Testis (tissue), 2 donors: ENCODE measurements at regions not wholly inside any gene's neighbourhood (a gene's known extent, or its start where the extent isn't known, plus 50 kb on each side); places are given as distances from the start of the nearest gene placed in this dataset.
"Not testable (repeated sequence)": the region's sequence is repeated elsewhere in the genome, so short reads cannot be mapped to it uniquely, and the experiment has no call there.

Source experiments
- DNase-seq: peaks from one replicate; pipeline ENCODE4 v3.0.0-alpha.2; 2019
- H3K27ac ChIP-seq, 2 donors: fragments of 200-600 bp; sonication (generic); one replicate each; pipeline ENCODE4 v1.5.1; 2019
- H3K27me3 ChIP-seq: fragments of 200-600 bp; sonication (generic); one replicate; pipeline ENCODE4 v1.5.1; 2019
- H3K36me3 ChIP-seq: fragments of 200-600 bp; sonication (generic); one replicate; pipeline ENCODE4 v1.5.1; 2017; ENCODE audit warnings: low read depth; ENCODE audit errors: missing control alignments
- H3K4me1 ChIP-seq: fragments of 200-600 bp; sonication (generic); one replicate; pipeline ENCODE4 v1.5.1; 2019
- H3K4me3 ChIP-seq, 2 donors: fragments of 200-600 bp; sonication (generic); one replicate each; pipeline ENCODE4 v1.5.1; 2017 to 2019
- H3K9me3 ChIP-seq: fragments of 200-600 bp; sonication (generic); one replicate; pipeline ENCODE4 v1.5.1; 2017
- CTCF ChIP-seq, 3 experiments: fragments of 450-650 bp in 2 of 3; fragments of 200-600 bp in 1 of 3; sonication (generic) in 1 of 3; IDR thresholded peaks; one replicate each; pipeline ENCODE4 v1.5.1; 2016 to 2019; ENCODE audit warnings: antibody characterized with exemption in 3 of 3, mild to moderate bottlenecking in 2 of 3, moderate library complexity in 1 of 3
- POLR2A ChIP-seq: fragments of 450-650 bp; IDR thresholded peaks from one replicate; pipeline ENCODE4 v1.6.1; 2017; ENCODE audit warnings: antibody characterized with exemption, mild to moderate bottlenecking, moderate library complexity
- WGBS, 2 donors: methylation state at CpG; one replicate each; pipeline ENCODE4 v1.1.5; 2018; 5-methylcytosine and 5-hydroxymethylcytosine counted together
- intact Hi-C: fragments of 100-400 bp; cut with DNase I; formaldehyde crosslinking; loops from one replicate; pipeline ENCODE4 v1.15.1; 2023; ENCODE audit warnings: low total_unique reads

GRCh38 chr5:52139888-52140615 is 647.7 kb upstream of the ITGA1 start:
- Histone ChIP-seq H3K27me3 (no peaks in the 10 kb centered on the region), H3K4me3 (no peak overlapping the region), H3K4me1 (no peaks in the 10 kb centered on the region), H3K9me3 (no peaks in the 10 kb centered on the region), H3K36me3 (no peaks in the 10 kb centered on the region), H3K27ac (no peak overlapping the region)
- DNase-seq = no peak
- TF ChIP-seq POLR2A (no peak), CTCF (IDR thresholded peaks at IDR 0.05) (no peak)
- 80 to 86% methylated on average over 3 of the region's 3 CpGs for WGBS, 2 donors
- intact Hi-C loops = no loop called here

GRCh38 chr5:52148679-52149078 is 639.0 kb upstream of the ITGA1 start:
- no peak overlapping the region for H3K27ac ChIP-seq
- no peaks in the 10 kb centered on the region for H3K4me1 ChIP-seq
- no peaks in the 10 kb centered on the region for H3K36me3 ChIP-seq
- H3K27me3 ChIP-seq = no peaks in the 10 kb centered on the region
- H3K9me3 ChIP-seq = no peaks in the 10 kb centered on the region
- intact Hi-C loops = no loop called here
- no peak for TF ChIP-seq CTCF (IDR thresholded peaks at IDR 0.05)
- TF ChIP-seq POLR2A = no peak
- no peak for DNase-seq
- H3K4me3 ChIP-seq = no peak overlapping the region

- Histone ChIP-seq H3K4me3 (no peak overlapping the region), H3K27ac (no peak overlapping the region), H3K27me3 (no peaks in the 10 kb centered on the region), H3K9me3 (no peaks in the 10 kb centered on the region), H3K4me1 (no peaks in the 10 kb centered on the region), H3K36me3 (no peaks in the 10 kb centered on the region)
- no peak for DNase-seq
- WGBS, 2 donors = 37 to 64% methylated on average over 1 of the region's 1 CpG
- intact Hi-C loops = no loop called here
- TF ChIP-seq CTCF (IDR thresholded peaks at IDR 0.05) (no peak), POLR2A (no peak)
Measured at GRCh38 chr5:52150501-52150900, 637.2 kb upstream of the ITGA1 start.

GRCh38 chr5:52156809-52157208 is 630.9 kb upstream of the ITGA1 start:
- WGBS, 2 donors = 71 to 84% methylated on average over 1 to 2 of the region's 2 CpGs
- H3K27ac ChIP-seq, H3K36me3 ChIP-seq, H3K9me3 ChIP-seq, H3K27me3 ChIP-seq, intact Hi-C loops, H3K4me3 ChIP-seq, DNase-seq, H3K4me1 ChIP-seq: not testable (repeated sequence)

- intact Hi-C loops, H3K27ac ChIP-seq, H3K9me3 ChIP-seq, H3K27me3 ChIP-seq, DNase-seq, H3K4me3 ChIP-seq, H3K36me3 ChIP-seq, H3K4me1 ChIP-seq: not testable (repeated sequence)
- WGBS, 2 donors = 88 to 89% methylated on average over 3 of the region's 3 CpGs
Measured at GRCh38 chr5:52165806-52166205, 621.9 kb upstream of the ITGA1 start.

- no peaks in the 10 kb centered on the region for H3K4me1 ChIP-seq
- DNase-seq = no peak
- TF ChIP-seq CTCF (IDR thresholded peaks at IDR 0.05) = no peak
- TF ChIP-seq POLR2A = no peak
- 83 to 91% methylated on average over 1 of the region's 1 CpG for WGBS, 2 donors
- intact Hi-C loops = no loop called here
- H3K27me3 ChIP-seq = no peaks in the 10 kb centered on the region
- no peaks in the 10 kb centered on the region for H3K9me3 ChIP-seq
- no peaks in the 10 kb centered on the region for H3K36me3 ChIP-seq
- H3K27ac ChIP-seq = no peak overlapping the region
- no peak overlapping the region for H3K4me3 ChIP-seq
Measured at GRCh38 chr5:52173133-52173532, 614.6 kb upstream of the ITGA1 start.
